G401 (cell line): ENCODE measurements at regions not wholly inside any gene's neighbourhood (a gene's known extent, or its start where the extent isn't known, plus 50 kb on each side); places are given as distances from the start of the nearest gene placed in this dataset.

ENCODE experiments used
- DNase-seq: peaks from one replicate; pipeline ENCODE4 v3.0.0-alpha.2; 2015; ENCODE audit warnings: low spot score
- in situ Hi-C: cut with HindIII; loops from 2 replicates; pipeline ENCODE4 v1.10.0; 2016; ENCODE audit warnings: low sequenced_read_pairs, mixed read lengths

DNA sequence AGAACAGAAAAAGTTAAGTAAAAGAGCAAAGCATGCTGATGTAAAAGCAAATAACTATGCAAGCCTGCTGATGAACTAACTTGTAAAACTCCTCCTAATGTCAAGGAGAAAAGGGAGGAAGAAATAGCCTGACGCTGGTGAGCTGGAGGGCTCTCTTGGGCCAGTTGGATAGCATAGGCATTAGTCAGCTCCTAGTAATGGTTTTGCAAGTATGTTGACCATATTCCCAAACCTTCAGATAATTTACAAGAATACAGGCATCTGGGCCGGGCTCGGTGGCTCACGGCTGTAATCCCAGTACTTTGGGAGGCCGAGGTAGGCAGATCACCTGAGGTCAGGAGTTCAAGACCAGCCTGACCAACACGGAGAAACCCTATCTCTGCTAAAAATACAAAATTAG, 871.4 kb downstream of the C12orf50 start:
- in situ Hi-C loops: no loop called here
- DNase-seq: no peak

DNA sequence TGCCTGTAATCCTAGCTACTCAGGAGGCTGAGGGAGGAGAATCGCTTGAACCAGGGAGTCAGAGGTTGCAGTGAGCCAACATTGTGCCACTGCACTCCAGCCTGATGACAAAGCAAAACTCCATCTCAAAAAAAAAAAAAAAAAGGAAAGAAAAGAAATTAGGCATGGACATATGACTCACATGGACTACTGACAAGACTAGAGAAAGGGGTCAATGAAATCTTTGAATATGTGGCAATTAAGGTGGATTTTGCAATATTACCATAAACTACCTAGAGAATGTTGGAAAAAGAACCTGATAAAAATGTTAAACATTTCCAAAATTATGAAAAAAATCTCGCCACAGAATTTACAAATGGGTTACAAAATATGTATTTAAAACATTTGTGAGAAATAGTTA, 873.6 kb downstream of the C12orf50 start:
- DNase-seq: no peak
- in situ Hi-C loops: no loop called here

DNA sequence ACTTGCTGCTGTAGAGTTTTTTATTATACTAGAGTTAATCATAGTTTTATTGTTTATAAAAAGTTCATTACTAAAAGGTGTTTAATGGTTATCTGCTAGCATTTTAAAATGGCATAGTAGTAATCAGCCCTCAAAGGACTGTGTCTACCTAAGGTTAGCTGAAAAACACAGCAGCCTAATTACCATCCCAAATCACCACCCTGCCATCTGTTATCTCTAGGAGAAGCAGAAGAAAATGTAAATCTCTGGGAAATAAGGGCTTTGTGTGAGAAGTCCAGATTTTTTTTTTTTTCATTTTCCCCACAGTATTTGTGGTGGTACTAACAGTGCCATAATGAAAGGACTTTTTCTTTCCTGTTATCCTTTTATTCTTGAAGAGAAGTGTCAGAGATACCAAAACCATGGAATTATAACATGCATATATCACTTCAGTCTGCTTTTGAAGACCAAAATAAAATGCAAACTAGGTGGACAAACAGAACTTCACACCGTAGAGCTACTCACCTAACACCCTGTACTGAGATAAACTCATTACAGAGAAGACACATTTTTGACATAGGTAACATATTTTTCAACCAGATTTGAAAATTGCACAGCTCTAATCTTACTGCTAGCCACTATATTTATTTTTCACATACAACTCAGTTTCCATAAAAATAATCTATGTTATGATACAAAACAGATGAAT, 876.2 kb downstream of the C12orf50 start:
- in situ Hi-C loops: no loop called here
- DNase-seq: peak; percentile 58

DNA sequence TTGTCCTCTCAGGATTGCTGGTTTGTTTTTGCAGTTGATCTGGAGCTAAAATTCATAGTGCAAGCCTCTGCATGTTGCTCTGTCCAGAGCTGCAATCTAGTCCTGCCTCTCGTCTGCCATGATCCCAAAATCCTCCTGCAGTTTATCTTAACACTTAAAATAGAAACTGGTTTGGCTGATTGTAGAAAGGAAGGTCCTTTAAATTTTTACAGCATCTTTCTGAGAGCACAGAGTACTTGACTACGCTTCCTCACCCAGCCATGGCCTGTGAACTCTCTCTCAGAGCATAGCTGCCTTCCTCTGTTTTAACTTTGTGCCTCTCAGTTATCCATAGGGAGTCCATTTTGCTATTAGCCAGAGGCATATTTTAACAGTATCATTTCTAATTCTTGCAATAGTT, 877.1 kb downstream of the C12orf50 start:
- DNase-seq: no peak
- in situ Hi-C loops: no loop called here

DNA sequence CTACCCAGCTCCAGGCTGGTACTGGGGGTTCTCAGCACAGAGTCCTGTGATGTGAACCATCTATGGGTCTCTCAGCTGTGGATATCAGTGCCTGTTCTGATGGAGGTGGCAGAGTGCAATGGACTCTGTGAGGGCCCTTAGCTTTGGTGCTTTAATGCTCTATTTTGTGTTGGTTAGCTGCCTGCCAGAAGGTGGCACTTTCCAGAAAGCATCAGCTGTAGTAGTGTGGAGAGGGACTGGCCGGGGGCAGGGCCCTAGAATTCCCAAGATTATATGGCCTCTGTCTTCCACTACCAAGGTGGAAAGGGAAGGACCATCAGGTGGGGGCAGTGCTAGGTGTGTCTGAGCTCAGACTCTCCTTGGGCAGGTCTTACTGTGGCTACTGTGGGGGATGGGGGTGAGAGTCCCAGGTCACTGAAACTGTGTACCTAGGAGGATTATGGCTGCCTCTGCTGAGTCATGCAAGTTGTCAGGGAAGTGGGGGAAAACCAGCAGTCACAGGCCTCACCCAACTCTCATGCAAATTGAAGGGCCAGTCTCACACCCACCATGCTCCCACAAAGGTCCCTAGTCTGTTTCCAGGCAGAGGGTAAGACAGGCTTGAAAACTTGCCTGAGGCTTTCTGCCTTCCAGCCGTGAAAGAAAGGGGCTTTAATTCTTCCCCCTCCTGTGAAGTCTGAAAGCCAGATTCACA, 878.1 kb downstream of the C12orf50 start:
- no peak for DNase-seq

DNA sequence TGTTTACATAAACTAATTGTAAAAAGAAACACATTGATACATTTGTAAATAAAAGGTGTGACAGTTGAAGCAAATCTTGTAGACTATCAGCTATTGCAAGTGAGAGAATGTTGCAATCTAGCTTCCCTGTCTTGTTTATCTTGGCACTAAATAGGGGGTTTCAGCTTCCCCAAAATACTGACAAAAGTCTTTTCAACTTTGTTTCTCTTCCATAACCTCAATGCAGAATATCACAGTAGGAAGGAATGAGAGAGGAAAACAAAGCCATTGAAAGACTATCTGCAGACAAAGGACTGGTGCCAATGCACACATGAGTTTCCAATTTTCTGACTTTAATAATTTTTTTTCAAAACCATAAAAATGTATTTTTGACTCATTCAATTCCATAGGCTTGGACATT, 886.2 kb upstream of the MGAT4C start:
- in situ Hi-C loops: no loop called here
- no peak for DNase-seq

More for the DNA sequence above, 878.1 kb downstream of the C12orf50 start:
- in situ Hi-C loops: no loop called here

DNA sequence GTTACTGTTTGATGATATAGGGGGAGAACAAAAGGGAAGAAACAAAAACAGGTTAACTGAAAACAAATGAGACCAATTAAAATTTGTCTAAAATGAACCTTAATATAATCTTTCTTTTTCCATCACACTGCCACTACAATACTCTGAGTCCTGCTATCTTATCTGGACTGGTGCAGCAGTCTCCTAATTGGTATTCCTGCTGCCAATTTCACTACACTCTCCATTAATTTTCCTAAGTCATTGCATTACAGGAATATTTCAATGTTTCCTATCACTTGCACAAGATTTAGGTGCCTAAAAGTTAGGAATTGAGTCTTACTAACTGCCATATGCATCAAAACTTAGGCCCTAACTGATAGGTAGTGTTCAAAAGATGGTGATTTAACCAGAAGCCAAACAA, 884.9 kb upstream of the MGAT4C start:
- DNase-seq: no peak
- in situ Hi-C loops: no loop called here

DNA sequence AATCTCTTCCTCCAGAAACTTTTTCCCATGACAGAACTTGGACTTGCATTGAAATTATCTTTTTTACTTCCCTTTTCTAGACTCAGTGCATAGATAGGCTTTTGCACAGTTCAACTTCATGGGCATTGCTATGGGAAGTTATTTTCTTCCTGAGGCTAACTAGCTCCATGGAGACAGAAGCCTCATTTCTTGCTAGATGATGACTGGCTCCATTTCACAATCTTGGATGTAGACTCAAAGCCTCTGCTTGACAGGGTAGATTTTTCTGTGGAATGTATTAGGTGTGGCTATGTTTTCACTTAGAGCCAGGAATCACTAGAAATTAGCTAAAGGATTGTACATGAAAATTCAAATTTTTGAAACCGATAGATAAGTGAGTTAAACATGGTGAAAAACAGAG, 884.1 kb upstream of the MGAT4C start:
- in situ Hi-C loops: no loop called here
- no peak for DNase-seq

DNA sequence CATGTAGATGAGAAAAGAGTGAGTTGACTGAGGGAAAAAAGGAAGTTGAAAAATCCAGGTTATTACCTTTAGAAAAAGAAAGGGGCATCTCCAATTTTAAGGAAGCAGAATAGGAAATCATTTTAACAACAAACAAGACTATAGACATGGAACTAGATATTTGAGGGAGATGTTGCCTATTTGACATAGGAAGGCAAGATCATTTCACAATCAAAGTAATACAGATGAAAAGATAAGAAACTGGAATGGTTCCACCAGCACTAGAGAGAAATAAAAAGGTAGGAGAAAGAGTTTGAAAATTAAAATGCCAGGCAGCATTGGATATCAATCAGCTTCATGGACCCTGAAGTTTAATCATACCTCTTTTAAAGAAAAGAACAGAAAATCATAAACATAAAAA, 881.0 kb upstream of the MGAT4C start:
- DNase-seq: no peak
- in situ Hi-C loops: no loop called here

DNA sequence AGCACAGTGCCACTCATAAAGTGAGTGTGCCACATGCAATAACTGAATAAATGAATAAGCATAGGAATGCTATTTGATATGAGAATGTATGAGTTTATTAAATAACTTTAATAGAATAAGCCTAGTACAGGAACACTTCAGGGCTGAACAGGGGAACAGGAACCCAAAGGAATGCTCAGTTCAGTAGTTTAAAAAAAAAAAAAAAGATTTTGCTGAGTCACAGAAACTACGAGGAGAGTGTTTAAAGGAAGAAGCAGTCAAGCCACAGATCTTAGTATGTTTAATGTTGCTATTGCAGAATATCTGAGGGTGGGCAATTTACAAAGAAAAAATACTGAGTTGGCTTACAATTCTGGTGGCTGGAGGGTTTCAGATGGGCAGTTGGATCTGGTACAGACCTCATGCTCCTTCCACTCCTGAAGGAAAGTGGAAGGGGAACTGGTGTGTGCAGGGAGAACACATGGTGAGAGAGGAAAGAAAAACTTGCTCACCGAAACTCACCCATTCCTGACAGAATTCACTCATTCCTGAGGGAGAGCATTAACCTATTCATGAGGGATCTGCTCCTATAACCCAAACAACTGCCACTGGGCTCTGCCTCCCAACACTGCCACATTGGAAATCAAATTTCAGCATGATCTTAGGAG, 880.3 kb upstream of the MGAT4C start:
- no peak for DNase-seq
- in situ Hi-C loops: no loop called here

DNA sequence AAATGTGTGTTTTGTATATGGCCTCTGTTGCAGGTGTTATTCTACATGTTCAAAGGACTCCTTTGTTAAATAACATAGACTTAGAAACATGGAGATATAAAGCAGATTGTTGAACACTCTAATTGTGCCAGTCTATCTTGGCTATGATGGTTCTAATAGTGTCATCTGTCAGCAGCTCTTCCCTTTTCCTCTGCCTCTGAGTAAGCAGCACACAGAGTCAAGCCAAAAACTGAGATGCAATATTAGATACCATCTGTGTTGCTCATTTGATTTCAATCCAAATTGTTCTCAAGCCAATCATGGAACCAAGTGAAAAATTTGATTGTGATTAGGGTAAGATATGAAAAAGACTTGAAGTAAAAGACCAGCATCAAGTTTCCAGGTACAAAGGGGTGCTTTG, 871.1 kb upstream of the MGAT4C start:
- DNase-seq: peak; percentile 98
- in situ Hi-C loops: no loop called here

DNA sequence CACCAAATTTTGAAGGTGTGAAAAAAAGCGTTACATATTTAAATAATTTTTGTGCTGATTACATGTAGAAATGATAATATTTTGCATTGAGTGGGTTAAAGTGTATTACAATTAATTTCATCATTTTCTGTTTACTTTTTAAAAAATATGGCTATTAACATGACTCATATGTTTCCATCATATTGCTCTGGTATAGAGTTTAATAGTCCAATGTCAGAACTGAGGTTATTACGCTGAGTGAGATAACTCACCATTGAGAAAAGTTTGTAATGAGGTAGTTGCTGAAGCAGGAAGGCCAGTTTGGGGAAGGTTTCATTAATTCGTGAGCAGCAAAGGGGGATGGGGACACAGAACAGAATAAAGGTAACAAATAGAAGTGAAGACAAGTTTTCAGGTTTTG, 865.7 kb upstream of the MGAT4C start:
- in situ Hi-C loops: no loop called here
- no peak for DNase-seq

DNA sequence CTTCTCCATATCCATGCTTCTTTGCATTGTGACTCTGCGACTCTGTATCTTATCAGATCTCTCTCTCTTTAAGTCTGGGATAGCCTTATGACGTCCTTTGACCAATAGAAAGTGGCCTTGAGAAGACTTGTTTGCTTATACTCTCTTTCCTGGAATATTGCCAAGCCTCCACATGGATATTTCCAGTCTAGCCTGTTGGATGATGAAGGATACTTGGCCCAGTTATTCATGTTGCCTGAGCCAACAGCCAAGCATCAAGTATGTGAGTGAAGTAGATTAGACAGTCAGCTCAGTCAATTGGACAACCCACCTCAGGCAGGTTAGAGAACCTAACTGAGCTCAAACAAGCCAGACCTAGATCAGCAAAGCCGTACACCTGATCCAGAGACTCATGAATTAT, 864.2 kb upstream of the MGAT4C start:
- DNase-seq: peak; percentile 60
- in situ Hi-C loops: no loop called here

DNA sequence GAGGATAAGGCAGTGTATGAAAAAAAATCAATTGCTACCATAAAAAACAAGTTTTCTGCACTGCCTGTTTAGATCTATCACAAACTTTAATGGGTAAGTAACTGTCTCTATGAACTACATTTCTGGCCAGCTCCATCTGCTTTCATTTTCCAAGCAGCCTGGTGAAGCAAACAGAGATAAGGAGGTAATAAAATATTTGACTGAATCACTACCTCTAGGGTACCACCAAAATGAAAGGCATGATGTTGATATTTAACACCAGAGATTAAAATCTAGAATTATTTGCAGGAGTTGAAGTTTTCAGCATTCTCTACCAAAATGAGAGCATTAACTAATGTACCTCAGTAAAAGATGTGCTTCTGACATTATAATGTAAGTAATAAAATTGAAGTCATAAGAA, 863.5 kb upstream of the MGAT4C start:
- DNase-seq: peak; percentile 44
- in situ Hi-C loops: no loop called here

DNA sequence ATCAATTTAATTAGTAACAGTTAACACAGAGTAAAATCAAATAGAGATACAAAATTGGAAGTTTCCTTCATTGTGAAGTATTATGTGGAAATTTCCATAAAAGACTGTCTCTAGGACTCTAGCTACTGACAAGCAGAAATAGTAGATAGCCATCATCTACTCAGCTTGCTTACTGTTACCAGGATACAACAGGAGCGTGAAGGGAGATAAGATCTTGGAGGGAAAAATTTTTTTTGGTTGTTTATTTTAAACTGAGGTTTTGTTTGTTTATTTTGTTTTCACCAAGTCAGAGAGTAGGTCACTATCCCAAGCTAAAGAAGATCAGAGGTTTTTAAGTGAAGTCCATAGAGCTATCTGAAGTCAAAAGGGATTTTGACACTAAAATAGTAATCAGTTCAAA, 861.3 kb upstream of the MGAT4C start:
- DNase-seq: no peak
- in situ Hi-C loops: no loop called here

DNA sequence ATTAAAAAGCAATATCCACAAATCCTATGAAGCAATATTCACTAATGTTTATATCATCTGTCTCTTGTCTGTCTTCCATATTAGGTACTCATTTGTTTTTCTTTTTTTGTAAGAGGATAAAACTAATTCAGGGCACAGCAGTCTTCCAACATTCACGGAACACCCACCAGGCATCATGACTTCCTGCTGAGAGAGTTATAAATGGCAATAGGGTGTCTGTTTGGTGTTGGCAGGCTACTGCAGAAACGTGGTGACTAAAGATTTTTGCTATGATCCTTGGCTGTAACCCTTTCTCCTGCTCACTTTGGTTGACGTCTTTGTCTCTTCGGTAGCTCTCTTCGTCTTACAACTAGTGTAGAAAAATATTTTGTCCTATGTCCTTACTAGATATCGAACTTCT, 860.6 kb upstream of the MGAT4C start:
- in situ Hi-C loops: no loop called here
- DNase-seq: peak; percentile 44

DNA sequence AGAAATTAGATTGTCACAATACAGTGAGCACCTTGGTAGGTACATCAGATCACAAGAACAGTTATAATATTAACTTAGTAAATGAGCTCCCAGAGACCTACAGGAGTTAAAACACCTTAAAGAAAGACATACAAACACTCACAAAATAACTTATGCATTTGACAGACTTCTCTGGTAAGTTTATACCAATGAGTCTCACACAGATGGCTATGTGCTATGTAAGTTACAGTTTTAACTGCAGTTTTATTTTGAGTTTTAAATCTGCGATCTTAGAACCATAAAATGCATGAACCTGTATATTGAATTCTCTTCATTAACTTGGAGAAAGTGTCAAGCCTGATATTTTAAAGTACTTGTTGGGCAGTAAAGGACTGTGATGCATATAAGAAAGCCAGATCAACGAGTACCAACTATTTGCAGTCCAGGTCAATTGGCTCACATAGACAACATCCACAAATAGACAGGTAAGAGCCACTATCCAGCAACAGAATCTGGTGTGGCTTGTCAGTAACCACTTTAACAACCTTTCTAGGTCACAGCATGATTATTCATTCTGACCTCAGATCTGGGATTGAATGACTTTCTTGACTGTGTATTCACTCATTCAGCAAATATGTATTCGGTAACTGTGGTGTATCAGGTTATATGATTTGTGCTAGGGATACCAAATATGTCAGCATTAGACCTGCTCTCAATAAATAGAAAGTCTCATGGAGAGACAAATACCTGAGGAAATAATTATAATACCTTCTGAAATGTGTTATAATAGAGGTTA, 856.6 kb upstream of the MGAT4C start:
- no peak for DNase-seq
- in situ Hi-C loops: no loop called here

DNA sequence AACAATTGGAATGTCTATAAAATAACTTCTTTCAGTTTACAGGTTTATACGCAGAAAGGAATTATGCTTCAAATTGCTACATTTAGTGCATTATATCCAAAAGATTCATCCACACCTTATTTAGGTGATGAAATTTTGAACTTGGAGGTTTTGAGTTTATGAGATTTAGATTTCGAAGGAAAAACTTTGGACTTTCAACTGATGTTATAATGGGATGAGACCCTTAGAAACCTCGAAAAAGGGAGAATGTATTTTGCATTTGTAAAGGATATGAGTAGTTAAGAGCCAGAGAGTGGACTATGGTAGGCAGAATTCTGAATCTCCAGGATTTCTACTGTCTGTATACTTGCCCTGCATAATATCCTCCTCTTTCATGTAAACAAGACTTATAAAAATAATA, 851.6 kb upstream of the MGAT4C start:
- in situ Hi-C loops: no loop called here
- DNase-seq: no peak

DNA sequence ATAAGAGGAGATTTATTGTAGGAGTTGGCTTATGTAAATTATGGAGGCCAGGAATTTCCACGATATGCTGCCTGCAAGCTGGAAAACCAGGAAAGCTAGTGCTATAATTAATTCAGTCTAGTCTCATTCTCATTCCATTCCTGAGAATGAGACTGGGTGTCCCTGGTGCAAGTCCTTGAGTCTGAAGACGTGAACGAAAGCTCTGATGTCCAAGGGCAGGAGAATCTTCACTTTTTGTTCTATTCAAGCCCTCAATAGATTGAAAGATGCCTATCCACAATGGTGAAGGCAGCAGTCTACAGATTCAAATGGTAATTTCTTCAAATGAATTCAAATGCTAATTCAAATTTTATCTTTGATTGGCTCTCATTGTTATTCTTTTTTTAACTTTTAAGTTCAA, 851.1 kb upstream of the MGAT4C start:
- in situ Hi-C loops: no loop called here
- no peak for DNase-seq

DNA sequence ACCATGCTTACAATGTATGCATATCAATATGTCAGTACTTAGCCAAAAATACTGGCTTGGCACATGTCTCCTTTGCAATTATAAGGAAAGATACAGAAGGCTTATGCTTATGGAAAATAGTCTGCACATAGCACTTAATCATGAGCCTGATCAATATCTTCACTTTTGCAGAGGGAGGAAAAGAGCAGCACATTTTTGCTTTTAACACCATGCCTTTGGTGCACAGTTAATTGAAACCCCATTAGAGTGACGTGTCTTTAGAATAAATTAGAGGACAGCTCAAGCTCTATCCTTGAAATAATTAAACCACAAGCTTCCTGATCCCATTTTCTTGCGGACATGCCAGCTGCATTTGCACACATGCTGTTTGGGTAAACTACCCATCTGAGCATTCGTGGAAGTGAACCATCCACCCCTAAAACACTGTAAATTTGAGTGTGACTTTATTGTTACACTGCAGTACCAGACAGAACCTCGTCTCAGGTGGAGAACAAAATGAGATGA, 839.9 kb upstream of the MGAT4C start:
- no peak for DNase-seq
- in situ Hi-C loops: no loop called here
